GM12891 (cell line): ENCODE measurements at regions not wholly inside any gene's neighbourhood (a gene's known extent, or its start where the extent isn't known, plus 50 kb on each side); places are given as distances from the start of the nearest gene placed in this dataset.
"Not testable (repeated sequence)": the region's sequence is repeated elsewhere in the genome, so short reads cannot be mapped to it uniquely, and the experiment has no call there.

Experiments
- PAX5 ChIP-seq: IDR thresholded peaks from 2 replicates; pipeline ENCODE4 v1.6.1; 2011; ENCODE audit warnings: low read length, moderate library complexity, mild to moderate bottlenecking; ENCODE audit not compliant: insufficient read depth, severe bottlenecking
- POLR2A ChIP-seq: IDR thresholded peaks from 2 replicates; pipeline ENCODE4 v1.6.1; 2011; ENCODE audit warnings: low read depth, low read length, control low read depth
- POLR2AphosphoS5 ChIP-seq: IDR thresholded peaks from 2 replicates; pipeline ENCODE4 v1.6.1; 2011; ENCODE audit warnings: low read depth, low read length, control low read depth
- POU2F2 ChIP-seq: IDR thresholded peaks from 2 replicates; pipeline ENCODE4 v1.6.1; 2011; ENCODE audit warnings: low read depth, mild to moderate bottlenecking, control low read depth, low read length, moderate library complexity
- SPI1 ChIP-seq: IDR thresholded peaks from 2 replicates; pipeline ENCODE4 v1.6.1; 2011; ENCODE audit warnings: low read depth, low read length, control low read depth
- TAF1 ChIP-seq: IDR thresholded peaks from 2 replicates; pipeline ENCODE4 v1.6.1; 2011; ENCODE audit warnings: low read depth, low read length, control low read depth

GRCh38 chr20:51927970-51928369 is 125.6 kb upstream of the SALL4 start:
- not testable (repeated sequence) for TF ChIP-seq POLR2A, POLR2AphosphoS5, TAF1, POU2F2, SPI1, PAX5
